NT2/D1 (cell line): ENCODE measurements at regions not wholly inside any gene's neighbourhood (a gene's known extent, or its start where the extent isn't known, plus 50 kb on each side); places are given as distances from the start of the nearest gene placed in this dataset.

ENCODE experiments used
- SUZ12 ChIP-seq: IDR thresholded peaks from 2 replicates; pipeline ENCODE4 v1.6.1; 2011; ENCODE audit not compliant: insufficient read length, insufficient read depth; ENCODE audit errors: extremely low read depth
- YY1 ChIP-seq: IDR thresholded peaks from 2 replicates; pipeline ENCODE4 v1.6.1; 2011; ENCODE audit not compliant: insufficient read length, insufficient read depth
- ZNF274 ChIP-seq: IDR thresholded peaks from 2 replicates; pipeline ENCODE4 v1.6.1; 2011; ENCODE audit warnings: mild to moderate bottlenecking, low read depth, low read length

DNA sequence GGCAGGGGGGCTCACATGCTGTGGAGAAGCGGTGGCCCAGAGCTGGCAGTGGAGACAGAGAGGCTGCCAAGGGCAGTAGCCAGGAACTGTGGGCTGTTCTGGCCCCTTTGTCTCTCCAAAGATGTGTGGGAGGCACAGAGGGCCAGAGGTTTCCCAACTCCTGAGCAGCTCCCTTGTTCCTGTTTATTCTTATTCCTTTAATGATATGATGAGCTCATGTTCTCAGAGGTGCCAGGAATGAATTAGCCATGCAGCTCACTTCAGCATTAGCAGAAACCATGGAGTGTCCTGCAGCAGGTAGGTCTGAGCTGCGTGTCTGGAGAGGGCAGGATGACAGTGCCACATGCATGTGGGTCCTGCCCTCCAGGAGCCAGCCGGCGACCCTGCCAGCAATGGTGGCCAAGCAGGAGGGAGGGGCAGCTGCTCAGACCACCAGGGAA, 77.9 kb upstream of the FZD7 start:
- TF ChIP-seq ZNF274: no peak
- no peak for TF ChIP-seq YY1
- TF ChIP-seq SUZ12: no peak
